H1 (cell line): ENCODE measurements at regions not wholly inside any gene's neighbourhood (a gene's known extent, or its start where the extent isn't known, plus 50 kb on each side); places are given as distances from the start of the nearest gene placed in this dataset.

Source experiments
- EGR1 ChIP-seq: IDR thresholded peaks from 2 replicates; pipeline ENCODE4 v1.6.1; 2011; ENCODE audit warnings: low read depth, low read length, borderline replicate concordance
- JUND ChIP-seq: IDR thresholded peaks from 2 replicates; pipeline ENCODE4 v1.6.1; 2011; ENCODE audit warnings: mild to moderate bottlenecking, improper control_type of control experiment, low read length
- TBP ChIP-seq: IDR thresholded peaks from 2 replicates; pipeline ENCODE4 v1.6.1; 2011; ENCODE audit warnings: low read depth, low read length, improper control_type of control experiment
- USF2 ChIP-seq: IDR thresholded peaks from 2 replicates; pipeline ENCODE4 v1.6.1; 2011; ENCODE audit warnings: low read length, improper control_type of control experiment

DNA sequence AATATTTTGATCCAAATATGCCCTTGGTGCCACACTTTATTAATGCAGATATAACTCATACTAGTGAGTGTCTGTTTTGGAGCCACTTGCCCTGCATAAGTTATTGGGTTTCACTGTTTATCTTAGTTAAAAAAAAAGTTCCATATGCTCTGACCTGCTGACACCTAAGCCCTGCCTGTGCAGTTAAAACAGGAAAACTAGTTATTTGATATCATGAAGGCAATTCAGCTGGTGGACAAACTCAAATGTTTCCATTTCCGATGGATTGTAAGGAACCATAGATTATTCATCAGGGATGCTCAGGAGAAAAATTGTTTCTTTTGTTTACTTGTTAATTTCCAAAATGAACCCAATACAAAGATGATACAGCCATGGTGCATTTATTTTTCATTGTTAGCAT lies 68.3 kb downstream of the NR2F2 start (continued):
- TF ChIP-seq TBP (no peak), JUND (no peak), USF2 (no peak), EGR1 (no peak)
